Naive thymus-derived CD4-positive, alpha-beta T cell (primary cell): ENCODE measurements at regions not wholly inside any gene's neighbourhood (a gene's known extent, or its start where the extent isn't known, plus 50 kb on each side); places are given as distances from the start of the nearest gene placed in this dataset.
"Not testable (repeated sequence)": the region's sequence is repeated elsewhere in the genome, so short reads cannot be mapped to it uniquely, and the experiment has no call there.

Source experiments
- ATAC-seq: fragments of 150-1000 bp; cut with Tn5 transposase; 2 replicates; pipeline ENCODE4 v1.10.0; 2021; ENCODE audit warnings: mild to moderate bottlenecking, moderate library complexity
- CTCF ChIA-PET: fragments of 350-600 bp; sonication (Branson Sonifier 250); formaldehyde crosslinking; loops from one replicate; lab custom pipeline; 2021; ENCODE audit warnings: antibody characterized with exemption; lab: Charles Lee
- POLR2A ChIA-PET: fragments of 350-600 bp; sonication (Branson Sonifier 250); formaldehyde crosslinking; loops from one replicate; lab custom pipeline; 2021; ENCODE audit warnings: antibody characterized with exemption, inconsistent platforms; lab: Charles Lee
- DNase-seq, 9 donors: peaks; one replicate each; pipeline versions ENCODE4 v3.0.0 to v3.0.0-alpha.2; 2020 to 2022; ENCODE audit warnings: mixed read lengths in 1 of 9
- H3K27ac ChIP-seq: one replicate; pipeline ENCODE4 v1.7.0; 2013; ENCODE audit warnings: mild to moderate bottlenecking, low read depth, low read length, moderate library complexity
- H3K27me3 ChIP-seq, 2 donors: one replicate each; pipeline ENCODE4 v1.7.0; 2013; ENCODE audit warnings: low read length in 2 of 2, mild to moderate bottlenecking in 2 of 2, moderate library complexity in 2 of 2; ENCODE audit not compliant: control insufficient read depth in 2 of 2, insufficient read depth in 2 of 2
- H3K36me3 ChIP-seq, 3 experiments: 1 replicate in 2 of 3; 2 replicates in 1 of 3; pipeline ENCODE4 v1.7.0; 2013; ENCODE audit warnings: low read length in 3 of 3, mild to moderate bottlenecking in 3 of 3, moderate library complexity in 1 of 3; ENCODE audit not compliant: insufficient read depth in 3 of 3, control insufficient read depth in 2 of 3
- H3K4me1 ChIP-seq, 2 donors: one replicate each; pipeline ENCODE4 v1.7.0; 2013; ENCODE audit warnings: low read length in 2 of 2, mild to moderate bottlenecking in 2 of 2, moderate library complexity in 1 of 2; ENCODE audit not compliant: control insufficient read depth in 2 of 2, insufficient read depth in 2 of 2
- H3K4me3 ChIP-seq: 2 replicates; pipeline ENCODE4 v1.7.0; 2013; ENCODE audit warnings: mild to moderate bottlenecking, low read length
- H3K9me3 ChIP-seq, 3 experiments: 1 replicate in 2 of 3; 2 replicates in 1 of 3; pipeline ENCODE4 v1.7.0; 2013; ENCODE audit warnings: low read length in 3 of 3; ENCODE audit not compliant: control insufficient read depth in 2 of 3
- H3K27ac Mint-ChIP-seq, 9 donors: one replicate each; pipeline ENCODE4 v1.8.0; 2020 to 2022; ENCODE audit warnings: mixed read lengths in 9 of 9, mild to moderate bottlenecking in 8 of 9, moderate library complexity in 5 of 9, inconsistent platforms in 2 of 9
- H3K27me3 Mint-ChIP-seq, 5 donors: one replicate each; pipeline ENCODE4 v1.8.0; 2021 to 2022; ENCODE audit warnings: mixed read lengths in 5 of 5, mild to moderate bottlenecking in 1 of 5
- H3K36me3 Mint-ChIP-seq, 5 donors: one replicate each; pipeline ENCODE4 v1.8.0; 2020 to 2022; ENCODE audit warnings: mixed read lengths in 5 of 5, mild to moderate bottlenecking in 3 of 5, inconsistent platforms in 1 of 5
- H3K4me1 Mint-ChIP-seq, 7 donors: one replicate each; pipeline ENCODE4 v1.8.0; 2020 to 2022; ENCODE audit warnings: mixed read lengths in 7 of 7, mild to moderate bottlenecking in 3 of 7, inconsistent platforms in 1 of 7
- H3K4me3 Mint-ChIP-seq, 10 donors: one replicate each; pipeline ENCODE4 v1.8.0; 2020 to 2022; ENCODE audit warnings: mild to moderate bottlenecking in 10 of 10, mixed read lengths in 10 of 10, moderate library complexity in 6 of 10, inconsistent platforms in 2 of 10
- H3K9me3 Mint-ChIP-seq, 11 donors: one replicate each; pipeline ENCODE4 v1.8.0; 2020 to 2022; ENCODE audit warnings: mixed read lengths in 11 of 11, mild to moderate bottlenecking in 4 of 11, inconsistent platforms in 1 of 11, moderate library complexity in 1 of 11
- intact Hi-C, 2 donors: fragments of 100-400 bp; cut with micrococcal nuclease; formaldehyde crosslinking; loops; one replicate each; pipeline ENCODE4 v1.15.1; 2023

DNA sequence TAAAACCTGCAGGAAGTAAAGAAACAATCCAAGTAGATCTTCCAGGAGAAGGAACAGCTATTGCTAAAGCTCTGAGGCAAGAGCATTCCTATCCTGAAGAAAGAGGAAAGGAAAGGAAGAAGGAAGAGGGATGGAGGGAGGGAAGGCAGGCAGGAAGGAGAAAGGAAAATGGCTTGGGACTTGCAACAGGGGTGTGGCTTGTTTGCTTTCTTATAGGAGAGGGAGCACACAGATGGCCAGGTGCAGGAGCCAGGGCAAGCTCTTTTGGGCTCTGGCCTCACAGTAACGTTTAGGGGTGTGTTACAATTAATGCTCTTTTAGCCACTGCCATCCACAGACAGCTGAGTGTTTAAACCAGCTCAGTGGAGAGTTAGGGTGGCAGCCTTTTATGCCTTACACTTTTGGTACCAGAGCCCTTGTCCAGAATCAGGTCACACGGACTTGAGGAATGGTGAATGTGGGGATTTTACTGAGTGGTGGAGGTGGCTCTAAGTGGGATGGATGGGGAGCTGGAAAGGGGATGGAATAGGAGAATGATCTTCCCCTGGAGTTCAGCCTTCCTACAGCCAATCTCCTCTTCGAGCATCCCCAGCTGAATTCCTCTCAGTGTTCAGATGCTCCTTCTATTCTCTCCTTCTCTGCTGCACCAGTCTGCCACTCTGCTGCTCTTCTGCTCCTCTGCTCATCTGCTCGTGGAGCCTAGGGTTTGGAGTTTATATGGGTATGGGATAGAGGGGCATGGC lies 108.7 kb upstream of the SLC39A10 start:
- Histone ChIP-seq H3K27ac (no peak overlapping the region), H3K9me3 (no peaks in the 10 kb centered on the region), H3K4me3 (no peak overlapping the region), H3K27me3 (no peaks in the 10 kb centered on the region), H3K4me1 (peaks cover 10 to 18% of the 10 kb centered on the region in 2 donors), H3K36me3 (no peaks in the 10 kb centered on the region)
- H3K4me1 Mint-ChIP-seq: peaks cover 31 to 78% (median 63%) of the 10 kb centered on the region in 7 donors
- H3K27ac Mint-ChIP-seq: peak overlapping the region in 7 of 9 donors; percentile 20 to 72 (median 32)
- CTCF ChIA-PET: interaction anchor here (0.9 kb wide), 1 partner anchor 25 kb away, joined by 3 read pairs; no protein-coding TSS in a partner anchor
- H3K27me3 Mint-ChIP-seq: no peaks in the 10 kb centered on the region
- peak overlapping the region in 2 of 10 donors; percentile 44 to 66 for H3K4me3 Mint-ChIP-seq
- DNase-seq: no peak
- POLR2A ChIA-PET: interaction anchor here (0.6 to 3.9 kb wide), 7 partner anchors 9 to 110 kb away, joined by 3 to 17 read pairs (median 4); no protein-coding TSS in a partner anchor
- H3K9me3 Mint-ChIP-seq: peaks cover 1 to 31% (median 7%) of the 10 kb centered on the region in 11 donors
- peaks cover 8 to 54% (median 14%) of the 10 kb centered on the region in 5 donors for H3K36me3 Mint-ChIP-seq
- ATAC-seq: no peak
- intact Hi-C loops: no loop called here

- not testable (repeated sequence) for DNase-seq
- peak overlapping the region in 1 of 9 donors; percentile 60 for H3K27ac Mint-ChIP-seq
Measured at GRCh38 chr2:195547268-195547840, 109.7 kb upstream of the SLC39A10 start.

GRCh38 chr2:195545811-195546210 lies 111.2 kb upstream of the SLC39A10 start:
- Histone ChIP-seq H3K36me3 (no peaks in the 10 kb centered on the region), H3K9me3 (no peaks in the 10 kb centered on the region), H3K27me3 (no peaks in the 10 kb centered on the region), H3K27ac (no peak overlapping the region), H3K4me1 (peaks cover 20 to 26% of the 10 kb centered on the region in 2 donors), H3K4me3 (no peak overlapping the region)
- POLR2A ChIA-PET: interaction anchor here (3.0 to 3.9 kb wide), 2 partner anchors 11 to 112 kb away, joined by 8 to 17 read pairs; no protein-coding TSS in a partner anchor
- Mint-ChIP-seq H3K4me3 (peak overlapping the region in 5 of 10 donors; percentile 27 to 61 (median 35)), H3K27ac (peak overlapping the region in 5 of 9 donors; percentile 61 to 92 (median 81)), H3K27me3 (no peaks in the 10 kb centered on the region), H3K36me3 (peaks cover 7 to 54% (median 12%) of the 10 kb centered on the region in 5 donors), H3K4me1 (peaks cover 31 to 75% (median 64%) of the 10 kb centered on the region in 7 donors), H3K9me3 (peaks cover 2 to 35% (median 10%) of the 10 kb centered on the region in 11 donors)
- CTCF ChIA-PET: no interaction called here
- intact Hi-C loops: no loop called here
- no peak for ATAC-seq
- DNase-seq: no peak

More at GRCh38 chr2:195547268-195547840, 109.7 kb upstream of the SLC39A10 start:
- H3K27me3 Mint-ChIP-seq, H3K27me3 ChIP-seq, H3K27ac ChIP-seq, intact Hi-C loops, H3K36me3 ChIP-seq, H3K4me3 Mint-ChIP-seq, H3K4me3 ChIP-seq, H3K9me3 ChIP-seq, ATAC-seq: not testable (repeated sequence)
- peaks cover 30 to 78% (median 63%) of the 10 kb centered on the region in 7 donors for H3K4me1 Mint-ChIP-seq
- H3K36me3 Mint-ChIP-seq: peaks cover 8 to 53% (median 11%) of the 10 kb centered on the region in 5 donors
- POLR2A ChIA-PET: interaction anchor here (0.6 to 3.9 kb wide), 13 partner anchors 8 to 111 kb away, joined by 3 to 17 read pairs (median 4); no protein-coding TSS in a partner anchor
- peaks cover 20 to 23% of the 10 kb centered on the region in 2 donors for H3K4me1 ChIP-seq
- H3K9me3 Mint-ChIP-seq: peaks cover under 1 to 32% (median 12%) of the 10 kb centered on the region in 11 donors
- CTCF ChIA-PET: interaction anchor here (0.9 kb wide), 1 partner anchor 24 kb away, joined by 3 read pairs; no protein-coding TSS in a partner anchor

DNA sequence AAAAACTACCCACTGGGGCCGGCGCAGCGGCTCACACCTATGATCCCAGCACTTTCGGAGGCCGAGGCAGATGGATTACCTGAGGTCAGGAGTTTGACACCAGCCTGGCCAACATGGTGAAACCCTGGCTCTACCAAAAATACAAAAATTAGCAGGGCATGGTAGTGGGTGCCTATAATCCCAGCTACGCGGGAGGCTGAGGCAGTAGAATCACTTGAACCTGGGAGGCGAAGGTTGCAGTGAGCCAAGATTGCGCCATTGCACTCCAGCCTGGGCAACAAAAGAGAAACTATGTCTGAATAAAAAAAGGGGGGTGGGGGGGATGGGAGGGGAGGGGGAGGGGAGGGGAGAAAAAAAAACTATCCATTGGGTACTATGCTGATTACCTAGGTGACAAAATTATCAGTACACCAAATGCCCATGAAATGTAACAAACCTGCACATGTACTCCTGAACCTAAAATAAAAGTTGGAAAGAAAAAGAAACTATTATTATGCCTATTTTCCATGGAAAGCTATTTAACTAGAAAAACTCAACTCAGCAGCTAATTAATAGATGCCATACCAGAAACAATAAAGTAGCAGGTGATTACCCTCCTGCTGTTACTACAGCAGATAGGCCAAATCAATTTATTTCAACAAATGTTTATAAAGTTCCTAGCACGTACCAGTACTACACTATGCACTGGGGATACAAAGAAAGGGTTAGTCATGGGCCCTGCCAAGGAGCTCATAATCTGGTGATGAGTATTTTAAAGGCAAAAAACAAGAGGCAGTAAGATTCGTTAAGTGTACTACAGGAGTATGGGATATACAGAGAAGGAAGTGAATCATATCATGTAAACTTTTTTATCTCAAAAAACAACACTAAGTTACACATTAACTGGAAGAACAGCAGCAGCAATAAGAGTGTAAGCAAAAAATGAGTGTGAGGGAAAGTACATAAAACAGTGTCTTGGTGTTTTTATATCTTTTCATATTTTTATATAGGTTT lies 112.8 kb upstream of the SLC39A10 start:
- H3K27me3 ChIP-seq: no peaks in the 10 kb centered on the region
- peaks cover 0 to under 1% (median 0%) of the 10 kb centered on the region in 3 experiments for H3K9me3 ChIP-seq
- DNase-seq: no peak
- peaks cover 20 to 27% of the 10 kb centered on the region in 2 donors for H3K4me1 ChIP-seq
- Mint-ChIP-seq H3K36me3 (peaks cover 7 to 55% (median 9%) of the 10 kb centered on the region in 5 donors), H3K27ac (peak overlapping the region; percentile 24 to 100 (median 85)), H3K27me3 (no peaks in the 10 kb centered on the region), H3K4me3 (peak overlapping the region in 9 of 10 donors; percentile 0 to 70 (median 54)), H3K4me1 (peaks cover 29 to 80% (median 61%) of the 10 kb centered on the region in 7 donors), H3K9me3 (peaks cover 2 to 46% (median 11%) of the 10 kb centered on the region in 11 donors)
- no peak overlapping the region for H3K4me3 ChIP-seq
- ChIA-PET CTCF (interaction anchor here (2.5 kb wide), 1 partner anchor 11 kb away, joined by 7 read pairs; no protein-coding TSS in a partner anchor), POLR2A (interaction anchor here (1.1 to 14.5 kb wide), 4 partner anchors 10 to 113 kb away, joined by 3 to 293 read pairs (median 24); partner anchors contain the start of gene SLC39A10)
- ATAC-seq: peak; percentile 41
- no peaks in the 10 kb centered on the region for H3K36me3 ChIP-seq
- intact Hi-C loops: loop anchor here (1.0 kb wide), 4 partner anchors 8 to 15 kb away; no protein-coding TSS in a partner anchor
- peak overlapping the region; percentile 52 for H3K27ac ChIP-seq

- peak overlapping the region; percentile 38 for H3K4me3 ChIP-seq
- H3K36me3 ChIP-seq: no peaks in the 10 kb centered on the region
- H3K27ac ChIP-seq: peak overlapping the region; percentile 52
- ATAC-seq: no peak
- intact Hi-C loops: loop anchor here (1.0 kb wide), 2 partner anchors 10 to 16 kb away; no protein-coding TSS in a partner anchor
- H3K9me3 ChIP-seq: peaks cover 0 to 4% (median 0%) of the 10 kb centered on the region in 3 experiments
- H3K4me3 Mint-ChIP-seq: peak overlapping the region; percentile 10 to 83 (median 42)
- H3K36me3 Mint-ChIP-seq: peaks cover 6 to 54% (median 10%) of the 10 kb centered on the region in 5 donors
- ChIA-PET CTCF (interaction anchor here (2.5 kb wide), 1 partner anchor 10 kb away, joined by 7 read pairs; no protein-coding TSS in a partner anchor), POLR2A (interaction anchor here (0.7 to 14.5 kb wide), 7 partner anchors 9 to 114 kb away, joined by 3 to 293 read pairs (median 4); partner anchors contain the start of gene SLC39A10)
- H3K27ac Mint-ChIP-seq: peak overlapping the region; percentile 44 to 100 (median 80)
- no peaks in the 10 kb centered on the region for H3K27me3 Mint-ChIP-seq
- no peaks in the 10 kb centered on the region for H3K27me3 ChIP-seq
- peaks cover 2 to 46% (median 14%) of the 10 kb centered on the region in 11 donors for H3K9me3 Mint-ChIP-seq
- peaks cover 34 to 80% (median 65%) of the 10 kb centered on the region in 7 donors for H3K4me1 Mint-ChIP-seq
- H3K4me1 ChIP-seq: peaks cover 28 to 38% of the 10 kb centered on the region in 2 donors
- DNase-seq: peak in 2 of 9 donors; percentile 16 to 37
Measured at GRCh38 chr2:195543063-195543462, 114.0 kb upstream of the SLC39A10 start.
